GM19397 (cell line): ENCODE measurements at regions not wholly inside any gene's neighbourhood (a gene's known extent, or its start where the extent isn't known, plus 50 kb on each side); places are given as distances from the start of the nearest gene placed in this dataset.

Experiments
- ATAC-seq: cut with Tn5 transposase; IDR thresholded peaks from one replicate; pipeline ENCODE4 v1.9.1; 2021; ENCODE audit warnings: mild to moderate bottlenecking, moderate library complexity; ENCODE audit not compliant: unreplicated experiment

- no peak for ATAC-seq
Measured at GRCh38 chr15:31151301-31152233, 50.0 kb upstream of the TRPM1 start.

- no peak for ATAC-seq
Measured at GRCh38 chr15:31153531-31153930, 52.0 kb upstream of the TRPM1 start.

GRCh38 chr15:31155151-31155550 is 53.6 kb upstream of the TRPM1 start:
- ATAC-seq: no peak

GRCh38 chr15:31156226-31156625 is 54.7 kb upstream of the TRPM1 start:
- ATAC-seq: no peak

- no peak for ATAC-seq
Measured at GRCh38 chr15:31156808-31157207, 55.3 kb upstream of the TRPM1 start.

GRCh38 chr15:31157644-31158069 is 56.1 kb upstream of the TRPM1 start:
- no peak for ATAC-seq

GRCh38 chr15:31158858-31159569 is 57.5 kb upstream of the TRPM1 start:
- ATAC-seq: no peak

GRCh38 chr15:31159837-31160236 is 58.3 kb upstream of the TRPM1 start:
- ATAC-seq: no peak

- no peak for ATAC-seq
Measured at GRCh38 chr15:31160297-31160696, 58.8 kb upstream of the TRPM1 start.

- ATAC-seq: no peak
Measured at GRCh38 chr15:31160740-31161495, 59.4 kb upstream of the TRPM1 start.

GRCh38 chr15:31161951-31162350 is 60.4 kb upstream of the TRPM1 start:
- no peak for ATAC-seq

- ATAC-seq: no peak
Measured at GRCh38 chr15:31162721-31163510, 61.4 kb upstream of the TRPM1 start.

GRCh38 chr15:31163769-31164572 is 62.4 kb upstream of the TRPM1 start:
- no peak for ATAC-seq

GRCh38 chr15:31164573-31164912 is 63.0 kb upstream of the TRPM1 start:
- ATAC-seq: no peak

GRCh38 chr15:31169558-31169957 is 68.0 kb upstream of the TRPM1 start:
- no peak for ATAC-seq

- ATAC-seq: no peak
Measured at GRCh38 chr15:31171731-31172130, 70.2 kb upstream of the TRPM1 start.

GRCh38 chr15:31172606-31173005 is 71.1 kb upstream of the TRPM1 start:
- no peak for ATAC-seq

GRCh38 chr15:31173790-31174450 is 72.4 kb upstream of the TRPM1 start:
- no peak for ATAC-seq

- ATAC-seq: no peak
Measured at GRCh38 chr15:31175484-31175883, 74.0 kb upstream of the TRPM1 start.
